CD4-positive, alpha-beta T cell treated with Interleukin-6 for 4 hours (primary cell): ENCODE measurements at regions not wholly inside any gene's neighbourhood (a gene's known extent, or its start where the extent isn't known, plus 50 kb on each side); places are given as distances from the start of the nearest gene placed in this dataset.
A peak's percentile ranks its signal among the peaks of the same experiment; 100 is the strongest.

Source experiments
- DNase-seq: peaks from one replicate; pipeline ENCODE4 v3.0.0-alpha.2; 2020; ENCODE audit warnings: mixed read lengths

GRCh38 chr18:54717673-54718407 lies 110.4 kb upstream of the RAB27B start:
- DNase-seq: peak; percentile 44

DNA sequence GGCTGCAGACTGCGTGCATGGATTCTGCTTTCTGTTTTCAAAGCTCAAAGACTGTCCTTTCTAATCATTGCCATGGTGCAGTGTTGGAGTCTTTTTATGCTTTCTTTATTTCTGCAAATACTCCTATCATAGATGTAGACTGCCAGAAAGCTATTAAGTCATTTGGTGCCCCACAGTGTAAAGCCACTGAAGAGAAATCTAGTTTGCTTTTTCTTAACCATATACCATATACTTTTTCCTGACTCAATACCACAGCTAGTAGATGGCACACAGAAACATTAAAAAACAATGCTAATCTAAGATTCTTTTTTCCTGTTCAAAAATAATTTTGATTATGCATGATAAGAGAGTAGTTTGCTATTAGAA lies 109.9 kb upstream of the RAB27B start:
- no peak for DNase-seq

GRCh38 chr18:54720620-54721019 lies 107.7 kb upstream of the RAB27B start:
- no peak for DNase-seq

GRCh38 chr18:54726143-54726542 lies 102.1 kb upstream of the RAB27B start:
- DNase-seq: no peak

GRCh38 chr18:54734059-54734458 lies 94.2 kb upstream of the RAB27B start:
- no peak for DNase-seq

DNA sequence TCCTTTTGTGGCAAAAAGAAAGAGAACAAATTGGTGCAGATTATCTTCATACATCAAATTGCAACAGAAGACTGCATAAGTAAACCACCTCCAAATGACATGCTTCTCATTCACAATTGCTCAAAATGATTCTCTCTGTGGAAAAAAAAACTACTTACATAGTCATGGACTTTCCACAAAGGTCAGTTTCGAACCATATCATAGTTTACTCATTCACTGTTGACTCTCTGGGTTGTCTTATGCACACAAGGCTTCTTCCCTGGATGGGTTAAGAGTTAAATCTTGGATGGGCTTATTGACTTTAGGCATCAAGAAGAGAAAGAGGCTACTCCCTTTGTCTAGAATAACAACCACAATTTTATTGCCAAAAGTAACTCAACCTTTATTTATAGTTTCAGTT lies 91.3 kb upstream of the RAB27B start:
- no peak for DNase-seq

DNA sequence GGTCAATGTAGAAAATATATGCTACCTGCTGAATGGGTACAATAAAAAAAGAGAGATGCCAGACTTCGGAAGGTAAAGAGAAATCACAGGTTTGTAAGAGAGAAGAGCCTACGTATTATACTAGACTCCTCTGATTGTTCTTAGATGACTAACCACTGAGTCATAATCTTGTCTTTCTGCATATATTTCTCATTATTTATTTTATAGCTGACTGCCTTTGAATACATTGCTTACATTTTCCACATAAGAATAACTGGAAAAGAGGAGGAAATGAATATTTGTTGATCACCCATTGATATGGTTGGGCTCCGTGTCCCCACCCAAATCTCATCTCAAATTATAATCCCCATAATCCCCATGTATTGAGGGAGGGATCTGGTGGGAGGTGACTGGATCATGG lies 90.3 kb upstream of the RAB27B start:
- no peak for DNase-seq

- no peak for DNase-seq
These were observed 88.8 kb upstream of the RAB27B start for GRCh38 chr18:54739476-54739875.

DNA sequence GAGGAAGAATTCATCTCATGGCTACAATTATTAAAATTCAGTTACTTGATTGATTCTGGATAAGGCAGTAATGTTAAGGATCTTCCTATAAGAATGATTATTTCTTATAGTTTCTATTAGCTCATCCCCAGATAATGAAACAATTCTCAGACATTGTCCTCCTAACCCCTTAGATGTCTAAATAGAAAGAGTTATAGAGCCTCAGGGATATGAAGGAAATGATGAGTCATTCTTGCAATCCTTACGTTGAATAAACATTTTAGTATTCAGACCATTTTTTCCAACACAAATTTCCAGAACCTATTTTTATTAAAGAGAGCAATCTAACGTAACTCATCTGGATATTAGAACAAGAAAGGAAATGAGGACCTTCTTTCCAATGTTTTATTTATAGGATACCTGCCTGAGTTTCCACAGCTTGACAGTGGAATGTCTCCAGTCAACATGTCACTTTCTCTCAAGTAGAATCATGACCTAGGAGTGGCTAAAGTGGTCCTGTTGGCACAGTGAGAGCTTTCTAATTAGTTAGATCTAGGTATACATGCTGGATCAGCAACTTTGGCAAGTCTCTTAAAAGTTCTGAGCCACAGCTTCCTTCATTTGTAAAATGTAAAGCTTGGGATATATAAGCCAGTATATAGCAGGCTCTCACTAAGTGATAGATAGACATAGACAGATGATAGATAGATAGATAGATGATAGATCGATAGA lies 88.0 kb upstream of the RAB27B start:
- no peak for DNase-seq

DNA sequence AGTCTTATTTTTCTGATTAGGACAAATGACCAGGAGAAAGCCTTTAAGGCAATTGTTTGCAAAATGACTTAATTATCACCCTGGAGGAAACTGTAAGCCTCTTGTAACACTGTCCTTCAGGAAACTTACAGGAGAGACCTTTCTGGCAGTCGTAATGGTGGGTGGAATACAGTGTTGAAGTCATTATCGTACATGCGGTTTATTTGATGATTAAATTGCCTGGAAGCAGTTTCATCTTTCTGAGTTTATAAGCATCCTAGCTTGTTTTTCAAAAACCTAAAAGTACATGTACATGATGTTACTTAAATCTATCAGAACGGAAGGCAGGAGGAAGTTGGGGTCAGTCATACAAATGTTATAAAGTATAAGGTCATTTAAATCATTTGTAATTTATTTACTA lies 86.2 kb upstream of the RAB27B start:
- DNase-seq: no peak

DNA sequence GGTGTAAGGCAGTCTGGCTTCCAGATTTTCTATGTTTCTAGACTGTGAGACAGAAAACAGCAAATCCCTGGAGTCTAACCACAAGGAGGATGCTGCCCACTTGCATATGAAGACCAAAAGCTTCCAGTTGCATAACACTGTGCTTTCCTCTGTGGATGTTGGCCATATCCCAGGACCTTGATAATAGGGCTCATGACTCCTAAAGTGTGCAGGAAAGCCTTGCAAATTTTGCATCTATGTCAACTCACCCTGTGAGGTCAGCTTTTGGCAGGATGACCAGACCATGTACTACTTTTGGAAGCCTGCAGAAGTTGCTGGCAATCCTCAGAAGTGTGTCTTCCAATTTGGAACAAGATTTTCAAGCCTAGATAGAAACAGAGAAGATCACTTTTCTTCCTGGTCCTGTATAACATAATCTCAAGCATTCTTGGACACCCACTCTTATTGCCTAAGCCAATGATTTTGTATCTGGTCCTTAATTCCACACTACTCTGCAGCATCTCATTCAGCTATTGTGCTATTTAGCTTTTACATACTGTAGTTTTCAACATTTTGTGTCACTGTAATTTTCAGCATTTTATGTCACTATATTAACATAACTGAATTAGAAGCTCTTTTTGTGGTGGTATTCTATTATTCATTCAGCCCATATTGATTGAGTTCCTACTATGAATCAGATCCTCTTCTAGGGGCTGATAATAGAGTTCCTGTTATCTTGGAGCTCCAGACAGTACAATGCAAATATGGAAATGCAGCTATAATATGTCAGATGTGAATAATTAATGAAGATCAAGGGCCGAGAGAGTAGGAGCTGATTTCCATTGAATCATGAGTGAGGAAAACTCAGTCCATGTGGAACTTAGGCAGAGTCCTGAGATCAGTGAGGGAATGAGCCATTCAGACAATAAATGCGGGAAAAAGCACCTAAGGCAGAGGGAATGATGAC lies 85.3 kb upstream of the RAB27B start:
- DNase-seq: no peak

DNA sequence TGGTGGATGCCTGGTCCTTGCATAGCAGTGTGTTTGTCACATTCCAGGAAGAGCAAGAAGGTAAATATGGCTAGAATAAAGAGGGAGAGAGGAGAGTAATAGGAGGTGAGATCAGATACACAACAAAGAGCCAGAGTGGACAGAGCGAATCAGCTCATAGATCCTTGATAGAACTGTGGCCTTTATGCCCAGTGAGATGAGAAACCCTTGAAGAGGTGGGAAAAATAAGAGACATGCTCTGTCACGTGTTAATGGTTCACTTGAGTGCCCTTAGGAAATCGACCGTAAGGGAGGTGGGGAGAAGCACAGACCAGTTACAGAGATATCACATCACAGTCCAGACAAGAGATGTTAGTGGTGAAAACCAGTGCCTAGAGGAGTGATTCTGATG lies 84.7 kb upstream of the RAB27B start:
- no peak for DNase-seq

DNA sequence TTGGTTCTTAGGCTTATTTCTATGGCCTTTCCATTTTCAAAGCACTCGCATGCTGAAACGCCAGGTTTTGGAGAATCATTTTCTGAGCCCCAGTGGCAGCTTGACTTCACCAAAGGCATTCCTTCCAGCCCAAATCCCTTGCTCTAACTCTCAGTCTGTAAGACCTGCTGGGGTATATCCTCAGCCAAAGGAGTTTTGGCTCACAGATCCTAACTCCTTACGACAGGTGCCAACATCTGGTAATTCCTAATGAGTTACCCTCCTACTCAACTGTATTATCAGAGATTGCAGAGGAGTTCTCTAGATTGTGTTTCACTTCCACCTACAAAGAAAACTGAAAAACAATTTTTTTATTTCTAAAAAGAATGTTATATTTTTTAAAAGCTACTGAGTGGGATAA lies 79.0 kb upstream of the RAB27B start:
- no peak for DNase-seq

DNA sequence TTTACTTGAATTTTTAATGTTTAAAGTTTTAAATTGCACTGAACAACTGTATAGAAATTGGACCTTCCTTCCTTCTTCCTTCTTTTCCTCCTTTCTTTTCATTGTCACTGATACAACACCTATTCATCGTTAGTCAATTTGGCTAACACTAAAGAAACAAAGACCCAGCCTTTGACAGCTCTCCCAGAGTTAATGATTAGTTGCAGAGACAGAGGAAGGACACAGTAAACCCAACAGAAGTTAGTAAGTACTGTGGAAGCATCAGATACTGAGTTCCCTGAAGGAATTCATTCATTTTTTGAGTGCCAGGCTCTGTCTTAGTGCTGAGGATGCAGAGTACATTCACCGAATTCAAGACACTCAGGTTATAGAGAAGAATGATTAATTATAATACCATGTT lies 77.9 kb upstream of the RAB27B start:
- DNase-seq: no peak

- DNase-seq: no peak
These were observed 76.1 kb upstream of the RAB27B start for GRCh38 chr18:54752185-54752584.

DNA sequence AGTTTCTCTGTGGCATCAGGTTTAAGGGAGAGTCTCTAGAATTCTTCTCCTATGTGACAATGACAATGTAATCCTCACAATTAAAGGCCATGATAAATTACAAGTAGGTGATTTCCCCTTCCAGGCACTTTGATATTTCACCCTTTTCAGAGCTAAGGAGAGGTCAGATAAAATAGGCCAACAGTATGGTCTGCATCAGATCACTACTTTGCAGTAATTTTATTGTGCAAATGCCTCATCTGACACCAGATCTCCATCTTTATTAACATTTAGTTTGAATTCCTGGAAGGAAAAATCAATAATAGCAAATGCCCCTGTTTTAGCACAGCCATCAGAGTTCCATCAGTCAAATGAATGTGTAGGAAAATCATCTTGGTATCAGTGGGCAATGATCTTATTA lies 72.8 kb upstream of the RAB27B start:
- no peak for DNase-seq

DNA sequence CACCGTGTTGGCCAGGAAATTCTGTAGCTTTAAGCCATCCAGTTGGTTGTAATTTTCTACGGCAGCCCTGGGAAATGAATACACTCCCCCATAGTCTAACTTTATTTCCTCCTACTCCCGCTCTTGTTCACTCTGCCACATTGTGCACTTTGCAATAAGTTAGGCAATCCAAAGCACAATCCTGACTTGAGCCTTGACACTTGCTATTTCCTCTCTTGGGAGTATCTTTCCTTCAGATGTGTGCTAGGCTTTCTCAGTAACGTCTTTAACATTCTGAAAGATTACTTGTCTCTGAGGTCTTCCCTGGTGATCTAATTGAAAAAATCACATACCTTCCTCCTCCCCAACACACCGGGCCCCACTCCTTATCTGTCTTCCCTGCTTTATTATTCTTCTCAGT lies 65.9 kb upstream of the RAB27B start:
- no peak for DNase-seq

GRCh38 chr18:54764786-54765185 lies 63.5 kb upstream of the RAB27B start:
- no peak for DNase-seq

DNA sequence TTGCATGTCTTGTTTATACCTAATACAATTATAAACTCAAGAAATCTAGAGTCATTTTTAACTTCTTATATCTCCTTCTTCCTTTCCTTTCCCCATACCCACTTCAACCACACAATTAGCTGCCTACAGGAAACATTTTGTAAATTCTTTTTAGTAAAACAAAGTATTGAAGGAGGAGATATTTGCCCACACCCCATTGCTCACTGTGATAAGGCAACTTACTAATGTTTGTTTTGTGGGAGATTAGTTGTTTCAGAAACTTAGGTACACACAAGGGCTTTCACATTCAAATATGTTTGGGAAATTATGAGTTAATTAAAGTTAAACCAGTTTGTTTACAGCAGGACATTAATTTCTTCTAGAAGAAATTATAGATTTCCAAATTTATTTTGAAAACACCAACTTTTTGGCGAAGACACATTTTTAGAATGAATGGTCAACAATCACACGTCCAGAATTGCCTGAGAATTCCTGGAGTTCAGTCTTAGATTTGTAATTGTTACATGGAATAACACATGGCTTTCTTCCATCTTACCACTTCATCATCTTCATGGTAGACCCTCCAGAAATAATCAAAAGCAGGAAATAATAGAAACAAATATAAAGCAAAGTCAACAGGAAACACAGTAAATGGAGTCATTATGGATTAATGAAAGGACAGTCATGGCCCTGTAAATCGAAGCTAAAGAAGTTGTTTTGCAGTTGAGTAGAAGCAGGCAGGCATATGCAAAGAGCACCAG lies 62.5 kb upstream of the RAB27B start:
- no peak for DNase-seq

- no peak for DNase-seq
These were observed 61.6 kb upstream of the RAB27B start for GRCh38 chr18:54766634-54767033.

GRCh38 chr18:54767098-54767497 lies 61.2 kb upstream of the RAB27B start:
- DNase-seq: no peak

DNA sequence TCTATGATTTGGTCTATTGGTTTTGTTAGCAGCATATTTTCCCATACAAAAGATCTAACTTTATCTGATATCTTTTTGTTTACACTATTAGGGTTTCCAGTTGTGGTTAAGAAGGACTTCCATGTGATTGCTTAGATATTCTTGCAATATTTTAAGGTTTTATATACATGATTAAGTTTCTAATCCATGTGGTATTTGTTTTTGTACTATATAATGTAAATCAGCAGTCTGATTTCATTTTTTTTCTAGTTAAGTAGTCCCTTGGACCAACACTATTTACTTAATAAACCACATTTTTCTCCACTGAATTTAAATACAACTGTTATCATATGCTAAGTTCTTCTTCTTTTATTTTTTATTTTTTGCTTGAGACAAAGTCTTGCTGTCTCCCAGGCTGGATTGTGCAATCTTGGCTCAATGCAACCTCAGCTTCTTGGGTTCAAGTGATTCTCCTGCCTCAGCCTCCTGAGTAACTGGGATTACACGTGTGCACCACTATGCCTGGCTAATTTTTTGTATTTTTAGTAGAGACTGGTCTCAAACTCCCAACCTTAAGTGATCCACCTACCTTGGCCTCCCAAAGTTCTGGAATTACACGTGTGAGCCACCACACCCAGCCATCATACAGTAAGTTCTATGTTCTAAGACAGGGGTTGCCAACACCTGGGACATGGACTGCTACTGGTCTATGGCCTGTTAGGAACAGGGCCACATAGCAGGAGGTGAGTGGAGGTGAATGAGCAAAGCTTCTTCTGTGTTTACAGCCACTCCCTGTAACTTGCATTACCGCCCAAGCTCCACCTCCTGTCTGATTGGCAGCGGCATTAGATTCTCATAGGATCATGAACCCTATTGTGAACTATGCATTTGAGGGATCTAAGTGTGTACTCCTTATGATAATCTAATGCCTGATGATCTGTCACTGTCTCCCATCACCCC lies 58.5 kb upstream of the RAB27B start:
- DNase-seq: no peak
